ENCODE measurements at regions not wholly inside any gene's neighbourhood (a gene's known extent, or its start where the extent isn't known, plus 50 kb on each side); places are given as distances from the start of the nearest gene placed in this dataset.

DNA sequence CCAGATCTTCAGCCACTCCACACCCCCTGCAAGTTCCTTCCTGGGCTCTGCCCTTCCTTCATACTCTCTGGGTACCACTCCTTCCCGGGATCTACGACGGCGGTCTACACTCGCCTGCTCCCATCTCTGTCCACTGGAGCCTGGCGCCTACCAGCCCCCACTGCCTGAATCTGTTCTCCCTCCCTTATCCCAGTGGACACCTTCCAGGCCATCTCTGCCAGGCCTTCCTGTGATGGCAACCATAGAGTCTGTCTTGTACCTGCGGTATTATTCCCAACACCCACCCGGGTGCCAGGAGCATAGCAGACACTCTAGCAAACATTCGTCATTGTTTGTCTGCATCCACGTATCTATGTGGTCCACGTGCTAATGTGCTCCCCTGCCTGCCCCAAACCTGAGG, 140.9 kb downstream of the ZFP36L2 start:
- TF ChIP-seq POLR2A (IDR thresholded peaks at IDR 0.05; ENCODE audit: low read depth, low read length) = no peak
- no peak for TF ChIP-seq POLR2AphosphoS5 (IDR thresholded peaks at IDR 0.05; ENCODE audit: low read depth, low read length)
